NCI-H526 (cell line): ENCODE measurements at regions not wholly inside any gene's neighbourhood (a gene's known extent, or its start where the extent isn't known, plus 50 kb on each side); places are given as distances from the start of the nearest gene placed in this dataset.

Source experiments
- DNase-seq, 2 experiments: peaks; one replicate each; lab custom pipeline; 2025; lab: John Stamatoyannopoulos, UW

DNA sequence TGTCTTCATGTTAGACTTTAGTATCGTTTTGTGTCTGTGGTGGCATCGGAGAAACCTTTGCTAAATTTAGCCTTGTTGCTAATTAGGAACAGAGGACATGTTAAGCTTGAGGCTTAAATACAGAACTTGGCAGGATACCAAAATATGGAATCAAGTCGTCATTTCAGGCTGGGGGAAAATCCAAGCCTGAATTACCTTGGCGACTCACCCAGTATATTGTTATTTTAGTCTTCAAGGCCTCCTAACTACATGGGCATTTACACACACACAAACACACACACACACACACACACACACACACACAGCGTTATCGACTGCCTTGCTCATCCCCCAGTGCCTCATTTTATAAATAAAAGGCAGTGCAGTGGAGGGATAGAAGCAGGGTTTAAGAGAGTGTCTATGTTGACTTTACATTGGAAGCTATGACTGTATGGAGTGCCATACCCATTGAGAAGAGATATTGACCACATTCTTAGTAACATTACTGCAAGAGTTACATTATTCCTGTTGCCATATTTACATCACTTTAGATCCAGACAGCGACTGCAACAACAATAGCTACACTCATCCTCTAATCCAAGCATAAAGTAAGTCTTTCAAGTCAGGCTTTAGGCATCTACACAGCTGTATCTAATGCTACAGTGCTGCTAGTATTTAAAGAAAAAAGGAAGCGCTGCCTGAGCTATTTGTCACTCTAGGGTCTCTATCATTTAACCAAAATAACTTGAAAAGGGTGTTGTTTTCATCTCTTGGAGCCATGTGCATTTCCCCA lies 210.8 kb upstream of the SEMA6D start:
- DNase-seq, result no peak

DNA sequence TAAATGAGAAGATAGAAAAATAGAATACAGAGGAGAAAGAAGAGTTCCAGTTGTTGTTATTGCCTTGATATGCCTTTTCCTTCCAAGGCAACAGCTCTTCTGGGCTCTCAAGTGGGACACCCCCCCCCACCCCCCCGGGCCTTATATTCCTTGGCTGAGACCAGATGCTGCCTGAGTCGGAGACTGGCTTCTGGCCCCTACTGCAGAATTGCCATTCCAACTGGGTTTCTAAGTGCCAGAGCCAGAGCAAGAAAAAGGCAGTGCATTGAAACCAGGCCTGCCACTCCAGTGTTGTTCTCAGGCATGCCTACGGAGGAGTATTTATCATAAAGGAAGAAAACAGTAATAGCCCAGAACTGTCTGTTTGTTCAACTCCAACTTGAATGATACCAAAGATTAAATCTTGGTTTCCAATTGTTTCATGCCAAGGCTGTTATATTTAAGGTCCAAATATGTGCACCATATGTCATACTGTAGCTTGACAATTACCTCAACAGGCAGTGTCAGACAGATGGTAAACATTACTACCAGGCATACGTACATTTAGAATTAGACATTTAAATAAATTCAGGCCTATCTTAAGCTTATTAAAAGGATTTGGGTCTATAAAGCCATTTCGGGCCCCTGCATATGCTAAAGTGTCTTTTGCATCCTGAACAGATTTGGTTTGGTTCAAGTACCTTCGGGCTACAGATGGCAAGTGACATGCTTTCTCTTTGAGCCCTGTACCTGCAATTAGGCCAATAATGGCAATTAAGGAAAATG lies 209.9 kb upstream of the SEMA6D start:
- DNase-seq, result no peak

DNA sequence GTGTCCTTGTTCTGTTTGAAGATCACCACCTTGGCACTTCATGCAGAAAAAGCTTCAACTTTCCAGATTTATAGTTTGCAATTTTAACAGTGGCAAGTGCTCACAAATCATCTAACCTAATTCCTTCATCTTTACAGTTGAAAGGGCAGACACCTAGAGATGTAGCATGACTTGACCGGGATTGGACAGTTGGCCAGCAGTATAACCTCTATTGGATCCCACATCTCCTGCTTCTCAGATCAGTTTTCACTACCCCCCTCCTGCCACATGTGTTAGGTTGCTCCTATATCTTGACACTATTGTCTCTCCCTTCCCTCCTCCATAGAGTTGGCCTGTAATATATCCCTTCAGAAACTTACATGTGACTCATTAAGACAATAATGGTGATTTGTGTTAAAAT lies 206.0 kb upstream of the SEMA6D start:
- DNase-seq, result no peak

DNA sequence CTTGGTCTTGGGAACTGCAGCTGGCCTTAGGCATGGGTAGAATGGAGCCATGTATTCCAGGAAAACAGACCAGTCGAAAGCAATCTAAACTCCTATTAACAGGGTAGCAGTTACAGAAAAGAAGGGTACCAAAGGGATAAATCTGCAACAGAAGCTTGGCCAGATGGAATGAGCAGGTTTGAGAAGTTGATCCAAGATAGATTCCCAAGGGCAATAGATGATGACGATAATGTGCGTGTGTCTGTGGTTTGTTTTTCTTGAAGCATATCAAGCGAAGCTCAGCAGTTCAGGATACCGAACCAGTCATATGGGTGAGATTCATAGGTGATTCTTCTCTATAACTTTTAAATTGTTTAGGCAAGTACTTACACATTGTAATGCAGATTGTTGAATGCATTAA lies 203.8 kb upstream of the SEMA6D start:
- DNase-seq, result no peak

DNA sequence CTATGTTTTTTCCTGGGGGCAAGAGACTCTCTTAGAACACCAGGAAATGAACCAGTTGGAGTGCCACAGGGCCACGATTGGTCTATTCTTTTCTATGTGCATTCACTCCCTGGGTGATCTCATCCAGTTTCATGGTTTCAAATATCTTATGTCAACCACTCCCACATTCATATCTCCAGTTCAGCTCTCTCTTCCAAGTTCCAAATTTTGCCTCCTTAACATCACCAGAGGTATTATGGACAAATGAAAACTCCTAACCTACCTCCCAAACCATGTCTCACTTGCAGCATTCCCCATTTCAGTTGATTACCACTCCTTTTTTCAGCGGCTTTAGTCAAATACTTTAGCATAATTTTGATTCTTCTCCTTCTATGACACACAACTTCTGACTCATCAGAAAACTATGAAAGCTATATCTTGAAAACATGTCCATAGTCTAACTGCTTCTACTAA lies 203.1 kb upstream of the SEMA6D start:
- DNase-seq, result no peak

DNA sequence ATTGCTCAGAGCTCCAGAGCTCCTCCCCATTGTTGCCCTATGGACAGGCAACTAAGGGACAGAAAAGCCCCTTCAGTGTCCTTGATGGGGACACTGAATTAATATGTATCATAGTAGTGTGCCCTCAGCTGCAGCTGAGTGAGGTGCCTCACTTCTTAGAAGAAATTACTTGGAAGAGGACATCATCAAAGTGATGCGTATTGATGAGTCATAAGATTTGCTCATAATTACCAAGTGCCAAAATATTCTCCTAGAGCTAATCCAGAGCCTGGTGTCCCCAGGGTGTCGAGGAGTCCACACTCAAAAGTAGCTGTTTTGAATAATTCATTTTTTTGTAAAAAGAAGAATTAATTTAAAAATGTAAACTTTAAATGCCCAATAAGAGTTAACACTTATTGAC lies 200.7 kb upstream of the SEMA6D start:
- no peak for DNase-seq

- no peak for DNase-seq
Measured at GRCh38 chr15:47516972-47517371, 200.3 kb upstream of the SEMA6D start.

DNA sequence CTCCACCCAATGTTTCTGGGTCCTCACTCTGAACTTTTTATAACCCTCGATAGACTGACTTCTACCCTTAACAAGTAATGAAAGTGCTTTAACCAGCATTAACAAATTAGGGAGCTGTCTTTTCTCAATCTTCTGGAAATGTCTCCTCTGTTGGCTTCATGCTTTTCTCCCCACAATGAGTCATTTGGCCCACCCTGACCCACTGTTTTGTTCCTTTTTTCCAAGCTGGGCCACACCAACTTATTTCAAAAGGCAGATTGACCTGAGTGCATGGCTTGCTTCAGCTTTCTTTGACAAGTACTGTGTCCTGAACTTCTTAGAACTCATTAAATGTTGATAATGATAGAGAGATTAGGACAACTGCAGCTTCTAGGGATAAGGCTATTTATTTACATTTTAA lies 199.6 kb upstream of the SEMA6D start:
- DNase-seq, result no peak

DNA sequence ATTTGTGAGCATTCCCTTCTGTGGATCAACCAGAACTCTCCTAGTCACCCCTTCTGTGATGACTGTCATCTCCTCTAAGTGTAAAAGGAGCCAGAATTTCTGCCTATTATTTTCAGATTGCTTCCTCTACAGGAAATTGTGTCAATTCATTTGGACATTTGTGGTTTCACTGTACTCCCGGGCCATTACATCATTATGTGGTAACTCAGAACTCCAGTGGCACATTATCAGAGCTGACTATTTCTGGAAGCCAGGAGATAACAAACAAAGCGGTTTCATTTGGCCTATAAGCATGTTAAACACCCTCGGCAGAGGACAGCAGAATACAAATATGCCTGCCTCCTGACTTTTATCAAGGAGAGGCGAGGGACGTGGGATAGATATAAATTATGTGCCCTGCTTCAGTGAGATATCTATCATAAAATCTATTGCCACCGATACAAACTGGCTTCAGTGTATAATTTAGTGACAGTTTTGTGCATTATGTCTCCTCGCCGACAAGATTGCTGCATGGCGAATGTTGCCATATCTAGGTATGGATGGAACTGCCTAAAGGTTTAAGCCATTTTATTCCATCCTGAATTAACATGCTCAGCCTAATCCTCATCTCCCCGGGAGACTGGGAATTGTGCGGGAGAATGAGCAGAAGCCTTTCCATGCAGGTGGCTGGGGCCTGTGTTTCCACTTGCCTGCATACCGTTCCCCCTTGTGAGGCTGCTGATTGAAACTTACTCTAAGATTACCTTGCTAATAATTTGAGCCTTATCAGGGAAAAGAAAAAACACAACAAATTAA lies 193.4 kb upstream of the SEMA6D start:
- DNase-seq, result no peak

DNA sequence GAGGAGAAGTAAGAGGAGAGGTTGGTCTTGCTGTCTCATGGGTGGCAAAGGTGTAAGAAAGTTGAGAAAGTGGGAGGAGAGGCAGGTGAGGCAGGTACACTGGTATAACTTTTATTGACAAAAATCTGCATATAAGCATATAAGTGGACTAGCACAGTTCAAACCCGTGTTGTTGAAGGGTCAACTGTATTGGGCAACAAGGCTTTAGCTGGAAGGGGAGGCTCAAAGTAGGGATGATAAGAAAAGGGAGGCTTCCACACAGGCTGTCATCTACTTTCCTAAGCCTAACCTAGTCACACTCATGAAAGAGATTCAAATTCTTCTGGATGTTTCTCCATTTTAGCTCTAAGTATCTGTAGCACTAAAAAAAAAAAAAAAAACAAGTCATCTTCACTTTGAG lies 188.1 kb upstream of the SEMA6D start:
- DNase-seq, result no peak

GRCh38 chr15:47534673-47535072 lies 182.6 kb upstream of the SEMA6D start:
- DNase-seq, result no peak

DNA sequence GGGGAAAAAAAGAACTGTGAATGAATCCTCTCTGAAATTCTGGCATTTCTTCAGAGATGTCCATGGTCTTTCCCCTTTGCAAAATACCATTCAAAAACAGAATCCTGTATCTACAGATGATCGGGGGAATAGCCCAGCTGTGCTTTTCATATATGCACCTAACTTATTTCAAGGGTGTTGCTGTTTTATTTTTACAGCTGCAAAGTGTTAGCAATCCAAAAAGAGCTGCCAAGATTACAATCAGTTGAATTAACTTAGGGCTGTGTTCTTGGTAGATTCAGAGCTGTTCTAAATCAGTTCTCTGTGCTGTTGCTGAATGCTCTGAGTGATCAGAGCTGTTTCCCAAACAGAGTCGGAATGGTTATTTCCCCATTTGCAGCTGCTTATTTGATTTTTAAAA lies 175.7 kb upstream of the SEMA6D start:
- no peak for DNase-seq

- DNase-seq, result no peak
Measured at GRCh38 chr15:47542312-47542989, 174.9 kb upstream of the SEMA6D start.

DNA sequence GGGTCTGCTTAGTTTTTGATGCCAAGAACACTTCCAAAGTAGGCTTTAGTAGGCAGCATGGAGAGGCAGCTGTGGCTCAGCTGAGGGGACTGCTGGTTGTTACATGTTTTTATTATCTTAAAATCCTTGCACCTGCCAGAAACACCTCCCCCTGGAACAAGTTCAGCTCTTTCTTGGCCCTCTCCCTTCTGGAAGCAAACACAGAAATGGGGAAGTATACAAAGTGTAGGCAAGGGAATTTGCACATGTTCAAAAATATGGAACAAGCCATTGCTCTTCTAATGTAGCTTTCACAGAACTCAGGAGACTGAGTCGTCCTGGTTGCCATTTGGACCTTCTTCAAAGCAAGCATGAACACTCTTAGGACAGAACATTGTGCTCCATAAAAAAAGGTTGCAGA lies 169.1 kb upstream of the SEMA6D start:
- no peak for DNase-seq

DNA sequence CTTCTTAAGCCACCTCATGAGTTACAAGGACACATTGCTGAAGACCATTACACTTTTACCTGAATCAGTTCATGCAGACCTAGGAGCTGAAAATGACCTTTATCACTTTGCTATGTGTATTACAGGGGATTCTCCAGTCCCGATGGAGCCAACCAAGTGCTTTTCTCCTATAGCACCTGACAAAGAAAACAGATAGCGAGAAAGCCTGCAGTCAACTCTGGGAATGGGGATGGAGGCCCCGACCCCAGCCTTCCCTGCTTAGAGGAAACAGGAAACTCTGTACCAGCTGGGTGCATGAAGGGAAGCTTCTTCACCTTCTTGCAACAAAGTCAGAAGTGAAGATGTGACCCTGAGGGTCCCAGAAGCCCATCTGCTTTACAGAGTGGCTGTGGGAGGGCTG lies 168.3 kb upstream of the SEMA6D start:
- no peak for DNase-seq

- DNase-seq, result peak in 1 of 2 experiments; percentile 2
Measured at GRCh38 chr15:47551079-47551478, 166.2 kb upstream of the SEMA6D start.

DNA sequence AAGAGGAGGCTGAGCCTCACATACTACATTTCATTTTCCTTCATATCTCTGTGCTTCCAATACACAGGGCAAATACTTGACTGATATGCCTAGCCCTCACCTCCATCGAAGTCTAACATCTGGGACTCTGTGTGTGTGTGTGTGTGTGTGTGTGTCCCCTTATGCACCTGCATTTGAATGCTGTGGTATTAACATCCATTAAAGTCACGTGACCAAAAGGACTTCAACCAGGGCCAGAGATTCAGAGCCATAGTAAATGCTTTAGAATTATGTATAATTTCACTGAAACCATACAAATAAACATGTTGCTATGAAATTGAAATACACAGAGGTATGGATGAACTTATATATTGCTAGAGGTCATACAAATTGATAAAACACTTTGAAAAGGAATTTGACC lies 165.8 kb upstream of the SEMA6D start:
- DNase-seq, result no peak

- DNase-seq, result no peak
Measured at GRCh38 chr15:47552978-47553608, 164.2 kb upstream of the SEMA6D start.

- no peak for DNase-seq
Measured at GRCh38 chr15:47553947-47554346, 163.4 kb upstream of the SEMA6D start.

DNA sequence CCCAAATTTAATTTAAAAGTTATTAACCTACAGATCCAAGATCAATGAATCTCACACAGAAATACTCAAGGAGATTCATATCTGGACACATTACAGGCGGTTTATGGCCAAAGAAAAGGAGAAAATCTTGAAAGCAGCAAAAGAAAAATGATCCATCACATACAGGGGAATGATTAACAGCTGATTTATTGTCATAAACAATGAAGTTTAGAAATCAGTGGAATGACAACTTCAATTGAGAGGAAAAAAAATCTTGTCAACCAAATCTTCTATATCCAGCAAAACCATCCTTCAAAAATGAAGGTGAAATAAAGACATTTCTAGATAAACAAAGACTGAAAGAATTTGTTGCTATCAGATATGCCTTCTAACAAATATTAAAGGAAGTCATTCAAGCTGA lies 156.2 kb upstream of the SEMA6D start:
- no peak for DNase-seq

DNA sequence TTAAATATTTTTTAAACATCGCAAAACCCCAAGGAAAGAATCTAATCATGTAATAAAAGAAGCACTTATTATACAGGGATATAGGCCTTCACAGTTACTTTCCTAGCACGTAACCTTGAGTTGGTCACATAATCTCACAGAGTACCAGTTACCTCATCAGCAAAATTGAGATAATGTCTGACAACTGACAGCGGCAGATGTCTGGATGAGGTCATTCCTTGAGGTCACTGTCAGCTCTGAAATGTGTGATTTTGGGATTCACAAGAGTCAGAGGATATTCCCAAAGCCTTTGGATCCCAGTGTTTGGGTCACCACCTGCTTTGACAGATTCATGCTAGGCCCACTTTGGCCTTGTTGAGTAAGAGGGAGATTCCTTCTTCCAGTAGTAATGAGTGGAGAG lies 151.4 kb upstream of the SEMA6D start:
- no peak for DNase-seq

- DNase-seq, result no peak
Measured at GRCh38 chr15:47566610-47567009, 150.7 kb upstream of the SEMA6D start.
